ENCODE measurements at regions not wholly inside any gene's neighbourhood (a gene's known extent, or its start where the extent isn't known, plus 50 kb on each side); places are given as distances from the start of the nearest gene placed in this dataset.

DNA sequence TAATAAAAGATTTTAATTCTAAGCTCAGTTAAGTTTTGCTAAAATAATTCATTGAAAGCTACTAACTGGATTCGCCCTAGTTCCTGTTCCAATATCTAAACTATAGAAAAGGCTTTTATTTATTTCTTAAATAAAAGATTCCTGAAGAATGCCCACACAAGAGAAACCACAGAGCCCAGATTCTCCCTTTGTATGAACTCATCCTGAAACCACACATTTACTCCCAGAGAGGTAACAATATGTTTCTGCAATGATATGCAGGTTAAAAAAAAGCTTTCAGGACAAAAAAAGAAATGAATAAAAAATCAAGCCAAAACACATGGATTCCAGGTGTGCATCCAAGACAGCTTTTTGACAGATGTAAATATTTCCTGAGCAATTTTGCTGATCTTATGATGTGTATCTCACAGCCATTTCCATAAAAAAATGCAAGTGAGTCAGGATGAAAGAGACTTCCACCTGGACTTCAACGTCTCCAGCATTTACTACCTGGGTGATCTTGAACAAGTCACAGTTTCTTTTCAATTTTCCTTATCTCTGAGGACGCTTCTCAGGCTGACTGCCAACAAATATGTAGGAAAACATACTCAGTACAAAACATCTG is 234.4 kb upstream of the FAT1 start:
- TF ChIP-seq MAX (IDR thresholded peaks at IDR 0.05), result no peak
- no peak for TF ChIP-seq JUN (IDR thresholded peaks at IDR 0.05; ENCODE audit: low read depth, low read length)
- TF ChIP-seq HDAC2 (IDR thresholded peaks at IDR 0.05; ENCODE audit: borderline replicate concordance in 1 of 2, low read depth in 2 of 2, low read length in 2 of 2), result no peak
- no peak for TF ChIP-seq CTCF (IDR thresholded peaks at IDR 0.05; ENCODE audit: control extremely low read depth in 1 of 3, insufficient read depth in 1 of 3, low read depth in 1 of 3, low read length in 3 of 3)
- TF ChIP-seq KDM5A (IDR thresholded peaks at IDR 0.05; ENCODE audit: low read length), result no peak
- TF ChIP-seq GABPA (IDR thresholded peaks at IDR 0.05; ENCODE audit: borderline replicate concordance, insufficient read depth, low read length), result no peak
- no peak for TF ChIP-seq POLR2A (IDR thresholded peaks at IDR 0.05; ENCODE audit: control extremely low read depth in 1 of 2, low read depth in 2 of 2, low read length in 2 of 2)
- no peak for TF ChIP-seq POLR2AphosphoS5 (IDR thresholded peaks at IDR 0.05; ENCODE audit: low read depth, low read length)
- no peak for TF ChIP-seq ATF2 (IDR thresholded peaks at IDR 0.05; ENCODE audit: low read length)
- no peak for TF ChIP-seq CHD2 (IDR thresholded peaks at IDR 0.05; ENCODE audit: low read length)
- no peak for TF ChIP-seq EZH2 (IDR thresholded peaks at IDR 0.05; ENCODE audit: low read depth, low read length, severe bottlenecking)
- no peak for TF ChIP-seq RAD21 (IDR thresholded peaks at IDR 0.05 in 1 of 2, conservative IDR thresholded peaks at IDR 0.05 in 1 of 2; ENCODE audit: low read depth in 2 of 2, low read length in 2 of 2)

All from H1 (cell line).